GM18907 (cell line): ENCODE measurements at regions not wholly inside any gene's neighbourhood (a gene's known extent, or its start where the extent isn't known, plus 50 kb on each side); places are given as distances from the start of the nearest gene placed in this dataset.

Experiments used
- ATAC-seq: cut with Tn5 transposase; IDR thresholded peaks from one replicate; pipeline ENCODE4 v1.9.1; 2021; ENCODE audit warnings: mild to moderate bottlenecking, moderate library complexity; ENCODE audit not compliant: unreplicated experiment

- no peak for ATAC-seq
Observed at GRCh38 chr22:47270463-47271135, 508.1 kb downstream of the TBC1D22A start.

GRCh38 chr22:47269516-47270088, 507.2 kb downstream of the TBC1D22A start:
- ATAC-seq, result no peak

GRCh38 chr22:47267513-47268282, 505.2 kb downstream of the TBC1D22A start:
- ATAC-seq, result no peak

DNA sequence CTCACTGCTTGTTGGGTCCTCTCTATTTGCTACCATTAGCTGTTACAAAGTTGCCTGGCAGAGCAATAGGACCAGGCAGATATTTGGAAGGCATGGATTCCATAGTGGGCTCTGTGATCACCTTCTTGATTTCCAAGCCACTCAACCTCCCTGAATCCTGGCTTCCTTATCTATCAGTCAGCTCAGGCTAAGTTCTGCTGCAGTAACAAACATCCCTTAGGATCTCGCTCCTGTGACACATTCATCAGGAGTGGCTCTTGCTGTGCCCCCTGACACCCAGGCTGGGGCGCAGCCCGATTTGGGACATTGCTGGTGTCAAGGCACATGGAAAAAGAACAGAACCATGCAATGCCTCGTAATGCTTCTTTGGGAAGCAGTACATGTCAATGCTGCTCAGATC, 503.9 kb downstream of the TBC1D22A start:
- no peak for ATAC-seq

GRCh38 chr22:47260551-47260950, 498.1 kb downstream of the TBC1D22A start:
- no peak for ATAC-seq

- ATAC-seq, result no peak
Observed at GRCh38 chr22:47259990-47260389, 497.5 kb downstream of the TBC1D22A start.

DNA sequence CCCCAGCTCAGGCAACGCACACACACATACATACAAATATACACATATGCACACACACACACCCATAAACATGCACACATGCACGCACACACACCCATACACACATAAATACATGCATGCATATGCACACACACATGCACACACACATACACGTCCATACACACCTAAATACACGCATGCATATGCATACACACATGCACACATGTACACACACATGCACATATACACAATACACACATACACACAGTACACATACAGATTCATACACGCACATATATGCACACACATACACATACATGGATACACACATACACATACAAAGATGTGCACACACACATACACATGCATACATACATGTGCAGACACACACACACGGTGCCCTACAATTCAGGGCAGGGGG, 496.6 kb downstream of the TBC1D22A start:
- ATAC-seq, result no peak

GRCh38 chr22:47257976-47258375, 495.5 kb downstream of the TBC1D22A start:
- no peak for ATAC-seq

DNA sequence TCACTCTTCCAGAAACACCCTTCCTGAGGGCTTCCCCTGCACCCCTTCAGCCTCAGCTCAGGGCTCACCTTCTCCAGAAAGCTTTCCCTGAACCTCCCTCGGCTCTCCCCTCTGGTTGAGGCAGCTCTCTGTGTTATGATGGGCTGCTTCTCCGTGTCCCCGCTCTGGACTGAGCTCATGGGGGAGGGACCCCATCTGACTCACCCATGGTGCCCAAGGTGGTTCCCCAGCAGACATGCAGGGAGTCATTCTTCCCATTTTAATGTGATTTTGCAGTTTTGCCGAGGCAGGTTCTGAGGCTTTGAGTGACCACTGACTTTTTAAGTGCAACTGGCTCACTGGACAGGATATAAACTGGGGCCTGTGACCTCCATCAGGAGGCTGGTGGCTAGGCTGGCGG, 495.1 kb downstream of the TBC1D22A start:
- no peak for ATAC-seq

DNA sequence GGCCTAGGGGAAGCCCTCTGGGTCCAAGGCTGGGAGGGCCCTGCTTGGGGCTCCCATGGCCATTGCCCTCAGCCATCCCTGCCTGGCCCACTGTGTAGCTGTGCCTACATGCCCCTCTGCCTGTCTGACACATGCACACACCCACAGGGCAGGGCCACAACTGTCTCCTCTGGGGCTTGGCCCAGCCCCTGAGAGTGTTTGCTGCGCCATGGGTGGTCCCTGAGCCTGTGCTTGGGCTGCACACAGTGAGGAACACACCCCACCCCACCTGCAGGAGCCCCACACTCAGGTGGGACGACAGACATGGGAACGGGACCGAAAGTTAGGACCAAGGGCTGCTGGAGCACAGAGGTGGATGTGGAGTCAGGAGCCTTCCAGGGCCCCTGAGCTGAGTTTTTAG, 489.5 kb downstream of the TBC1D22A start:
- ATAC-seq, result no peak

GRCh38 chr22:47250995-47251765, 488.7 kb downstream of the TBC1D22A start:
- ATAC-seq, result no peak

DNA sequence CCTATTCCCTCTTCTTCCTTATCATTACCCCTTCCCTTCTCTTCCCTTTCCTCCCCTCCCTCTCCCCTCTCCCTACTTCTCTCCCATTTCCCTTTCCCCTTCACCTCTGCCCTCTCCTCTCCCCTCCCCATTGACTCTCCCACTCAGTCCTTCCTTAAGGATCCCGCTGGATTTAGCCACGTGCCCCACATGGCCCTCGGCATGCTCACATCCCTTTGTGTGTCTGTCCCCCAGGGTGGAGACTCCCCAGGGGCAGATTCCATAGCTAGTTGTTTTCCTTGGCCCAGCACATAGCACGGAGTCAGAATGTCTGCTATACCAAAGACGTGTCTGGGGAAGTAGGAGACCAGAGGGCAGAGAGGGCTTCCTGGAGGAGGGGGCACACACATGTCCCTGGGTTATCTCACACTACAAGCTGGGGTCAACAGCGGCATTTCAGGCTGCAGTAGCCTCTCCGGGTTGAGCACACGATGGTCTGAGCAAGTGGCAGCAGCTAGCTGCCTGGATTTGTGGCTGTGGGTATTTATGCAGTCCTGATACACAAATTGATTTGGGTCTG, 487.0 kb downstream of the TBC1D22A start:
- ATAC-seq, result no peak

DNA sequence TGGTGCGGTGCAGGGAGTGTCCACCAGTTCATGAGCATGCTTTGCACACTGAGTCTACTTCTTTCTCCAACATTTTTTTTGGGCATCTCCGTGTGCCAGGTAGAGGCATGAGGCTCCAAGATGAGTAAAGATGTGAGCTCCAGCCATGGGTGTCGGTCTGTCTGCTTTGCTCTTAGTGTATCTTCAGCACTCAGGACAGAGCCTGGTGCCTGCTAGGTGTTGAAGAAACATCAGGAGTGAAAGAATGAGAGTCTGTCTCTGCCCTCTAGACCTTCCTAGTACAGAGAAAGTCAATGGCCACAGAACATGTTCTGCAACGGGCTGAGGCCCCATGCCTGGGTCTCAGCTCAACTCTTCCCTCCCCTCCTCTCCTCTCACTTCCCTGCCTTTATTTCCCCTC, 486.5 kb downstream of the TBC1D22A start:
- ATAC-seq, result no peak

GRCh38 chr22:47247579-47248240, 485.3 kb downstream of the TBC1D22A start:
- no peak for ATAC-seq

- ATAC-seq, result no peak
Observed at GRCh38 chr22:47245786-47246185, 483.3 kb downstream of the TBC1D22A start.

GRCh38 chr22:47245286-47245685, 482.8 kb downstream of the TBC1D22A start:
- ATAC-seq, result no peak

GRCh38 chr22:47240116-47240515, 477.7 kb downstream of the TBC1D22A start:
- no peak for ATAC-seq

DNA sequence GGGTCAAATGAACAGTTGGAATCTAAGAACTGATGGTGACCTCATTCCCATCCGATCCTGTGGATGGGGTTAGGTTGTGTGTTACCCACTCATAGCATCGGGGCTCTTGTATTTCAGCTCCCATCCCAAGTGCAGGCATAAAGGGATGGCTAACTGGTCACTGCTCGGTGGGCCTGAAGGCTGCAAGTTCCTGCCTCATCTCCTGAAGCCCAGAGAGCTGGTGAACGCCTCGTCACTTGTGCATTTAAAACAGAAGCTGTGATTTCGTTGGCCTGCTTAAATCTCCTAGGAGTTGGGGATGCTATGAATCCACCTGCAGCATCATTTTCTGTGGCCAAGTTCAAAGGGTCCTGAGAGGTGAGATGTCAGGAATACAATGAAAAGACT, 477.0 kb downstream of the TBC1D22A start:
- no peak for ATAC-seq

GRCh38 chr22:47238690-47239473, 476.4 kb downstream of the TBC1D22A start:
- no peak for ATAC-seq
